ENCODE measurements at regions not wholly inside any gene's neighbourhood (a gene's known extent, or its start where the extent isn't known, plus 50 kb on each side); places are given as distances from the start of the nearest gene placed in this dataset.

DNA sequence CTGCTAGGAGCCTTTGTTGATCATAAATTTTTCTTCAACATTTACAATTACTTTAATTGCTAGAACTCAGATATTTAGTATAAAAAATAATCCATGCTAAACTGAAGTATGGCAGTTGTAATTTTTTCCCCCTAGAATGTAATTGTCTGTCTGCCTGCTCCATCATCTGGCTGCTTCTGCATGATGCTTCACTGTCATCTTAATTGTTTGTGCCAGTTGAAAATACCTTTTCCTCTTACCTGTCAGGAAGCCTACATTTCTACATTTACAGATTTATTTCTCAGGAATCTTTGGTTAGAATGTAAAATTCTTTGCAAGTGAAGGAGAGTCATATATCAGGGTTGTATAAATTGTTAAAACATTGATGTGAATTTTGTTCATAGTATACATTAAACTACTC lies 348.6 kb downstream of the GRXCR1 start:
- CTCF ChIA-PET = no interaction called here
- H3K9me3 ChIP-seq (ENCODE audit: control insufficient read depth, insufficient read depth, low read length) = no peaks in the 10 kb centered on the region
- no peak overlapping the region for H3K27ac ChIP-seq (ENCODE audit: low read depth, low read length)
- POLR2A ChIA-PET = no interaction called here
- no peaks in the 10 kb centered on the region for H3K27me3 ChIP-seq (ENCODE audit: control insufficient read depth, insufficient read depth, low read length)
- TF ChIP-seq, protein P1, sequence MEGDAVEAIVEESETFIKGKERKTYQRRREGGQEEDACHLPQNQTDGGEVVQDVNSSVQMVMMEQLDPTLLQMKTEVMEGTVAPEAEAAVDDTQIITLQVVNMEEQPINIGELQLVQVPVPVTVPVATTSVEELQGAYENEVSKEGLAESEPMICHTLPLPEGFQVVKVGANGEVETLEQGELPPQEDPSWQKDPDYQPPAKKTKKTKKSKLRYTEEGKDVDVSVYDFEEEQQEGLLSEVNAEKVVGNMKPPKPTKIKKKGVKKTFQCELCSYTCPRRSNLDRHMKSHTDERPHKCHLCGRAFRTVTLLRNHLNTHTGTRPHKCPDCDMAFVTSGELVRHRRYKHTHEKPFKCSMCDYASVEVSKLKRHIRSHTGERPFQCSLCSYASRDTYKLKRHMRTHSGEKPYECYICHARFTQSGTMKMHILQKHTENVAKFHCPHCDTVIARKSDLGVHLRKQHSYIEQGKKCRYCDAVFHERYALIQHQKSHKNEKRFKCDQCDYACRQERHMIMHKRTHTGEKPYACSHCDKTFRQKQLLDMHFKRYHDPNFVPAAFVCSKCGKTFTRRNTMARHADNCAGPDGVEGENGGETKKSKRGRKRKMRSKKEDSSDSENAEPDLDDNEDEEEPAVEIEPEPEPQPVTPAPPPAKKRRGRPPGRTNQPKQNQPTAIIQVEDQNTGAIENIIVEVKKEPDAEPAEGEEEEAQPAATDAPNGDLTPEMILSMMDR (IDR thresholded peaks at IDR 0.05; ENCODE audit: low read depth, low read length) = no peak
- H3K4me3 ChIP-seq (ENCODE audit: low read depth, low read length) = no peak overlapping the region
- DNase-seq (ENCODE audit: low read depth, low spot score) = no peak

DNA sequence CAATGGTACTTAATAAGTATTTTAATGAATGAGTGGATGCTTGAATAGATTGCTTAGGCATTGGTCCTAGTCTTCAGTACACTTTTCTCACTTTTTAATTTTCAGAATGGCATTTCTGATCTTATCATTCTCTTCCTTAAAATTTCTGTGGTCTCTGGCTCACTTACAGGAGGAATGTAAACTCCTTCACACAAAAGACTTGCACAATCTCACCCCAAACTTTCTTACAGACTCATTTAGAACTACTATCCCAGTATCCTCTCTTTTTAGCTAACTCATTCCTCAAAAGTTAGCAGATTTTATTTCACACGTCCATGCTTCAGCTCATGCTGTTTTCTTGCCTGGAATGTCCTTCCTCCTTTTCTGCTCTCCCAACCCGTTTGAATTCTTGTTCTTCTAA lies 350.1 kb downstream of the GRXCR1 start:
- CTCF ChIA-PET = interaction anchor here (0.5 kb wide), 1 partner anchor 96 kb away, joined by 6 read pairs; no protein-coding TSS in a partner anchor

DNA sequence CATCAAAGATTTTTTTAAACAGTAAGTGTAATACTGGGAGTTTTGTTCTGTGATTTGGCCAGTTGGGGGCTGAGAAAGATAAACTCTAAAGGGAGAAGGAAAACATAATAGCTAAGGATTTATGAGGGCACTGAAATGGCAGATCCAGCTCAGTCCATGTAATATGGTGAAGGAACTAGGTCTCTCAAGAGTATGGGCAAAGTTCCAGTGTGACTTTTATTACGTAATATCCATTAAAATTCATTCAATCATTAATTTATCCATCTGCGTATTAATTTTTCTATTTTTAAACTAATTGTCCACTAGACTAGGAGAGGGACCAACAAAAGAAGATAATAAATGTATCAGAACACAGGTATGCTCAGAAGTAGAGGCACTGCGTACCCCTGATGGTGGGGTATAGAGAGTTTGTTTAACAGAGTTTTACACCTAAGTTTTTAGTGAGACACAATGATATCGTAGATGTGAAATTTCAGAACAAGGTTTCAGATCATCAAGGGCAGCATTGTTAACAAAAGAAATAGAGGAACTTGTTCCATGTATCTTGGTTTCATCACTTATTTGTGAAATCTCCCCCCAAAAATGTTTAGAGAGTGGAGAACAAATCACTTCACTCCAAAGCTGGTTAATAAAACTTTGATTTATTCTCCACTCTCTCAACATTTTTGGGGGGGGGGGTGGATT lies 351.1 kb downstream of the GRXCR1 start:
- ChIA-PET CTCF (no interaction called here), POLR2A (no interaction called here)
- Histone ChIP-seq H3K9me3 (ENCODE audit: control insufficient read depth, insufficient read depth, low read length) (no peaks in the 10 kb centered on the region), H3K4me3 (ENCODE audit: low read depth, low read length) (no peak overlapping the region), H3K27ac (ENCODE audit: low read depth, low read length) (no peak overlapping the region), H3K27me3 (ENCODE audit: control insufficient read depth, insufficient read depth, low read length) (no peaks in the 10 kb centered on the region)
- no peak for DNase-seq (ENCODE audit: low read depth, low spot score)
- TF ChIP-seq, protein P1 (IDR thresholded peaks at IDR 0.05; ENCODE audit: low read depth, low read length) = no peak

More for the DNA sequence above, 350.1 kb downstream of the GRXCR1 start:
- no peak overlapping the region for H3K4me3 ChIP-seq (ENCODE audit: low read depth, low read length)
- H3K27me3 ChIP-seq (ENCODE audit: control insufficient read depth, insufficient read depth, low read length) = no peaks in the 10 kb centered on the region
- TF ChIP-seq, protein P1 (IDR thresholded peaks at IDR 0.05; ENCODE audit: low read depth, low read length) = no peak
- no peak for DNase-seq (ENCODE audit: low read depth, low spot score)
- H3K9me3 ChIP-seq (ENCODE audit: control insufficient read depth, insufficient read depth, low read length) = no peaks in the 10 kb centered on the region
- no peak overlapping the region for H3K27ac ChIP-seq (ENCODE audit: low read depth, low read length)
- POLR2A ChIA-PET = no interaction called here

DNA sequence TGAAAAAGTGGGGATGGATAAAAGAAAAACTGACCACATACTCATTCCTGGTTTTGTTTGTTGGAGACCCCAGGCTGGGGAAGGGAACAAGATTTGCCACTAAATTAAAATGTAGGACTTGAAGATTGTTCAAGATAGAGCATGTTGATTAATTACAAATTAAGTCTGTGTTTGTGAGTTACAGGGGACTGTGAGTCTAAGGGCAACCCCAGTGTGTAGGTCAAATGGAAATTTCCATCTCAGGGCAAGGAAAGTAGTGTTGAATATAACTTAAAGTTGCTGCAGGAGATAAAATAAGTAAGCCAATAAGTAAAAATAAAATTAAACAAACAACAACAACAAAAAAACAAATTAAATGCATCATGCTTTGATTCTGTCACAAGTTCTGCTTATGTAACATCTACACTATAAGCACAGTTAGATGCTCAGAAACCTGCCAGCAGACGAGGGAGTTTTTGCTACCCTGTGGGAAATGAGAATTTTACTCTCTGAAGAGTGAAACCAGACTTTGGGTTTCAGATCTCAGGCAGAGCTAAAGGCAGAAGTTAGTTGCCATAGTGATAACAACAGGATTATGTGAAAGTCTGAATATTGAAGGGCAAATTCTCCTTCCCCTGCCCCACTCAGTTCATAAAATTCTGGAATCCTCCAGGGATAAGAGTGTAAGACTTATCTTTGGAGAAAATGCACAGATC lies 352.3 kb downstream of the GRXCR1 start:
- ChIA-PET CTCF (no interaction called here), POLR2A (no interaction called here)
- no peak for DNase-seq (ENCODE audit: low read depth, low spot score)
- Histone ChIP-seq H3K27ac (ENCODE audit: low read depth, low read length) (no peak overlapping the region), H3K27me3 (ENCODE audit: control insufficient read depth, insufficient read depth, low read length) (no peaks in the 10 kb centered on the region), H3K9me3 (ENCODE audit: control insufficient read depth, insufficient read depth, low read length) (no peaks in the 10 kb centered on the region), H3K4me3 (ENCODE audit: low read depth, low read length) (no peak overlapping the region)
- TF ChIP-seq, protein P1 (IDR thresholded peaks at IDR 0.05; ENCODE audit: low read depth, low read length) = no peak

DNA sequence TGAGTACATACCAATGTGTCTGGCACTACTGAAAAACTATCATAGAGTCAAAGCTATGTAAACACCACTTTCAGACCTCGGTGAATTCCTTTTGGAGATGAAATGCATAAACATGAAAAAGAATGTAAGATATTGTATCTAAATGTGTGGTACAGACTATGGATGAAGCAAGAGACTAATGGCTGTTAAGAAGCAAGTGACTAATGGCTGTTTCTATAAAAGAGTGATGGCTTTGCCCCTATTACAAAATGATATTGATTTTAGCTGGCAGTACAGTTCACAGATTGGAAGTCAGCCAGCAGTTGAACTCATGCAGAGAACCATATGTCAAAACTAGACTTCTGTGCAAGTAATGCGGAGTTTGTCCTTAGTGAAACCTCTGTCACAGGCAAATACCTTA lies 359.3 kb downstream of the GRXCR1 start:
- CTCF ChIA-PET = no interaction called here

More for the DNA sequence above, 359.3 kb downstream of the GRXCR1 start:
- POLR2A ChIA-PET = no interaction called here
- Histone ChIP-seq H3K9me3 (ENCODE audit: control insufficient read depth, insufficient read depth, low read length) (peaks cover 1% of the 10 kb centered on the region; the same call in 1 of the 2 replicates), H3K27me3 (ENCODE audit: control insufficient read depth, insufficient read depth, low read length) (no peaks in the 10 kb centered on the region), H3K4me3 (ENCODE audit: low read depth, low read length) (no peak overlapping the region), H3K27ac (ENCODE audit: low read depth, low read length) (no peak overlapping the region)
- TF ChIP-seq, protein P1 (IDR thresholded peaks at IDR 0.05; ENCODE audit: low read depth, low read length) = no peak
- no peak for DNase-seq (ENCODE audit: low read depth, low spot score)
